ENCODE measurements at regions not wholly inside any gene's neighbourhood (a gene's known extent, or its start where the extent isn't known, plus 50 kb on each side); places are given as distances from the start of the nearest gene placed in this dataset.

GRCh38 chr22:48841881-48842582 lies 985.6 kb downstream of the BRD1 start:
- TF ChIP-seq CTCF (IDR thresholded peaks at IDR 0.05; ENCODE audit: extremely low read depth, missing control alignments) = no peak
- DNase-seq (ENCODE audit: low spot score) = no peak

GRCh38 chr22:48840112-48840949 lies 987.3 kb downstream of the BRD1 start:
- no peak for TF ChIP-seq CTCF (IDR thresholded peaks at IDR 0.05; ENCODE audit: extremely low read depth, missing control alignments)
- no peak for DNase-seq (ENCODE audit: low spot score)

- no peak for DNase-seq (ENCODE audit: low spot score)
- no peak for TF ChIP-seq CTCF (IDR thresholded peaks at IDR 0.05; ENCODE audit: extremely low read depth, missing control alignments)
Measured at GRCh38 chr22:48838846-48839730, 988.6 kb downstream of the BRD1 start.

- TF ChIP-seq CTCF (IDR thresholded peaks at IDR 0.05; ENCODE audit: extremely low read depth, missing control alignments) = no peak
- DNase-seq (ENCODE audit: low spot score) = no peak
Measured at GRCh38 chr22:48838376-48838775, 989.3 kb downstream of the BRD1 start.

- no peak for TF ChIP-seq CTCF (IDR thresholded peaks at IDR 0.05; ENCODE audit: extremely low read depth, missing control alignments)
- DNase-seq (ENCODE audit: low spot score) = no peak
Measured at GRCh38 chr22:48837341-48837935, 990.2 kb downstream of the BRD1 start.

GRCh38 chr22:48836673-48837340 lies 990.9 kb downstream of the BRD1 start:
- no peak for TF ChIP-seq CTCF (IDR thresholded peaks at IDR 0.05; ENCODE audit: extremely low read depth, missing control alignments)
- no peak for DNase-seq (ENCODE audit: low spot score)

Measured in GM20000 (cell line).